ENCODE measurements at regions not wholly inside any gene's neighbourhood (a gene's known extent, or its start where the extent isn't known, plus 50 kb on each side); places are given as distances from the start of the nearest gene placed in this dataset.

DNA sequence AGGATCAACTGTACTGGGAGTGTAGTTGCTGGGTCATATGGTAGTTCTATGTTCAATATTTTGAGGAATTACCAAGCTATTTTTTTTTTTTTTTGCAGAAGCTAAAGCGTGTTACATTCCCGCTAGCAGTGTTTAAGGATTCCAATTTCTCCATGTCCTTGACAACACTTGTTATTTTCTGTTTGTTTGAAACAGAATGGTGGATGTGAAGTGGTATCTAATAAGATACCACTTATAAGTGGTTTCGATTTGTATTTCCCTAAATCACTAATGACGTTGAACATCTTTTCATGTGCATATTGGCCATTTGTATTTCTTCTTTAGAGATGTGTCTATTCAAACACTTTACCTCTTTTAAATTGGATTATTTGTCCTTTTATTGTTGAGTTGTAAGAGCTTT lies 112.2 kb downstream of the DISP1 start:
- DNase-seq (ENCODE audit: low read depth), result no peak
- no peak overlapping the region for H3K4me3 ChIP-seq (ENCODE audit: low read depth, low read length)
- TF ChIP-seq, protein P1, sequence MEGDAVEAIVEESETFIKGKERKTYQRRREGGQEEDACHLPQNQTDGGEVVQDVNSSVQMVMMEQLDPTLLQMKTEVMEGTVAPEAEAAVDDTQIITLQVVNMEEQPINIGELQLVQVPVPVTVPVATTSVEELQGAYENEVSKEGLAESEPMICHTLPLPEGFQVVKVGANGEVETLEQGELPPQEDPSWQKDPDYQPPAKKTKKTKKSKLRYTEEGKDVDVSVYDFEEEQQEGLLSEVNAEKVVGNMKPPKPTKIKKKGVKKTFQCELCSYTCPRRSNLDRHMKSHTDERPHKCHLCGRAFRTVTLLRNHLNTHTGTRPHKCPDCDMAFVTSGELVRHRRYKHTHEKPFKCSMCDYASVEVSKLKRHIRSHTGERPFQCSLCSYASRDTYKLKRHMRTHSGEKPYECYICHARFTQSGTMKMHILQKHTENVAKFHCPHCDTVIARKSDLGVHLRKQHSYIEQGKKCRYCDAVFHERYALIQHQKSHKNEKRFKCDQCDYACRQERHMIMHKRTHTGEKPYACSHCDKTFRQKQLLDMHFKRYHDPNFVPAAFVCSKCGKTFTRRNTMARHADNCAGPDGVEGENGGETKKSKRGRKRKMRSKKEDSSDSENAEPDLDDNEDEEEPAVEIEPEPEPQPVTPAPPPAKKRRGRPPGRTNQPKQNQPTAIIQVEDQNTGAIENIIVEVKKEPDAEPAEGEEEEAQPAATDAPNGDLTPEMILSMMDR (conservative IDR thresholded peaks at IDR 0.05; ENCODE audit: low read depth, low read length), result no peak

DNA sequence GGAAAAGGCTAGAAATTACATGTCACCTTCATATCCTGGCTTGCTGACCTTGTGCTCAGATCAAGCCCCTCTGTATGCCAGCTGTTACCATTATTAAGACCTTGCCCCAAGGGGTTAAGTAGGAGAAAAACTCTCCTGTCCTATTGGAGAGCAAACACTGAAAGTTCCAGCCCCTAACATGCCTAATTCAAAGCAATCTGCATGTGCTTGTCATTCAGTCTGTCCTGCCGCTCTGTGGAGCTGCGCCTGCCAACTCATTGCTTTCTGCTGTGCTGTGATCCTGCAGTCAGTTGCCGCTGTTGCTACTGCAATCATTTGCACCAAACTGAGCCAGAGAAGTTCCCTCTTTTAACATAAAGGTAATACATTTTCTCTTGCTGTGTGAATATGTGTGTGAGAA lies 113.4 kb downstream of the DISP1 start:
- DNase-seq (ENCODE audit: low read depth), result peak; percentile 40
- H3K4me3 ChIP-seq (ENCODE audit: low read depth, low read length), result peak overlapping the region; percentile 28
- TF ChIP-seq, protein P1 (conservative IDR thresholded peaks at IDR 0.05; ENCODE audit: low read depth, low read length), result peak; percentile 25

DNA sequence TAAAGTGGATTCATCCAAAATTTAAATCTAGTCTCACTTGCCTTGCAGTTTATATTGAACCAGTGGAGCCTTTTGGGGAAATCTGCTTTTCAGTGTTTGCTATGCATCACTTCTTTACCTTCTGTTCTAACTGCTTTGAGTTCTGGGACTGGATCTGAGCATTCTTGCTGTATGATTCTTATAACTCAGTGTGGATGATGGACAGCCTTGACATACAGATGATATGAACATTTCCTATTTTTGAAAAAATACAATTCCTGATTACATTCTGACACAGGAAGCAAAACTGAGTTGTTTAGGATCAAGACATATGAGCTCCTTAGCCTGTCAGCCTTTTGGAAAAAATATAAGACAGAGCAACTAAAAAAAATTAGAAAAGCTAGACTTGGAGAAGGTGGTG lies 115.2 kb downstream of the DISP1 start:
- no peak overlapping the region for H3K4me3 ChIP-seq (ENCODE audit: low read depth, low read length)
- DNase-seq (ENCODE audit: low read depth), result no peak
- TF ChIP-seq, protein P1 (conservative IDR thresholded peaks at IDR 0.05; ENCODE audit: low read depth, low read length), result no peak

DNA sequence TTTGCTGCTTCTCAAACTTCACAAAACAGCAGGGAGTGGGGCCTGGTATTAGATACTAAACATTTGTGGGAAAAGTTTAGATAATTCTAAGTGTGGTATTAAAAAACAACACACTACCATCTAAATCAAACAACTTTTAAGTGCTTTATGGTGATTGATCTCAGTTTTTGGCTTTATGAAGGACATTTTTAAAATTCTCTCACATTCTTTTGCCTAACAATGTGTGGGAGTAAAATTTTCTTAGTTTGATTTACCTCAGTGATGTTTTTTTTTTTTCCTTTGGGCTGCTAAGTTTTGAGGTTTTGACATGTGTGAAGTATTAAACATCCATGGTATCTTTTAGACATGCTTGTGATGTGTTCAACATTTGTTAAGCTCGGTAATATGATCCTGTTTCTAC lies 116.2 kb downstream of the DISP1 start:
- DNase-seq (ENCODE audit: low read depth), result no peak
- TF ChIP-seq, protein P1 (conservative IDR thresholded peaks at IDR 0.05; ENCODE audit: low read depth, low read length), result no peak

DNA sequence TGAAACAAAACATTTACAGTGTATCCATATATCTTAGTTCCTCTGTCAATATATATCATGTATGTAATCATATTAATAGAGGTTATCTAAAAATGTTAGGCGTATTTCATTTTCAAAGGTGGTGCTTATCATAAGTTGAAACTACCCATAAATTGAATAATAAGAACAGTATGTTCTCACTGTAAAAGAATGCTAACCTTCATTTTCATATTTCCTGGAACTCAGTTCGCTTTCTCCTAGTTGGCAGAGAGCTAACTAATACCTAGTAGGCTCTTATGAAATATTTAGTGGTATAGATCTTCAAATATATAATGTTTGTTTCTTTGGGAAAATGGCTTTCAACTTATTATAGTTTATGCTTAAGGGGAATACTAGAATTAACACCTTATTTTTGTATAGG lies 118.4 kb downstream of the DISP1 start:
- H3K4me3 ChIP-seq (ENCODE audit: low read depth, low read length), result no peak overlapping the region
- TF ChIP-seq, protein P1 (conservative IDR thresholded peaks at IDR 0.05; ENCODE audit: low read depth, low read length), result no peak
- DNase-seq (ENCODE audit: low read depth), result no peak

More for the DNA sequence above, 116.2 kb downstream of the DISP1 start:
- no peak overlapping the region for H3K4me3 ChIP-seq (ENCODE audit: low read depth, low read length)

DNA sequence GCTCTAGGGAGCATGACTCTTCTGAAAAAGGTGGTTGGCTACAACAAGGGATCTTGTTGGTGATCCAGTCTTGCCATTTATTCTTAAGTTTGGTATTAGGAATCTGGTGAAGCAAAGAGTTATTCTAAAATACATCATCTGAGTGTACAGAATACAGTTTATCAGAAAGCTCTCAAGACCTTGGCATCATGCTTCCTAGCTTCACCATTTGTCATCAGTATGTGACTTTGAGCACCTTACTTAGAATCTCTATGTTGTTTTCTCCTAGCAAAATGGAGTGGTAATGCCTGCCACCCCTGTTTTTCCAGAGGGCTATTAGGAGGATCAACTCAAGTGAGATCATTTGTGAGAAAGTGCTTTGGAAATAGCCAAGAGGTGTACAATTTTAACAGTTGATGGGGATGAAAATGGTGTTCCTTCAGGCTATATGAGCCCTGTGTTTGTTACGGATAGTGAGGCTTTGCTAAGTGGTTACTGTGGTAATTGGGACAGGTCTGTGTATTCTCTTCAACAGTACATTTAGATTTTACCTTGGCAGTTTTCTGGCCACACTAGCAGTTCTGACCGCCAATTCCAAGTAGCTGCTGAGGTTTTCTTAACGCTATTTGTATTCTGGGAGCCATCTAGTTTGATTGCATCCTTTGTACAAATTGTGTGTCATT lies 120.5 kb downstream of the DISP1 start:
- no peak for DNase-seq (ENCODE audit: low read depth)
- no peak overlapping the region for H3K4me3 ChIP-seq (ENCODE audit: low read depth, low read length)
- TF ChIP-seq, protein P1 (conservative IDR thresholded peaks at IDR 0.05; ENCODE audit: low read depth, low read length), result no peak

DNA sequence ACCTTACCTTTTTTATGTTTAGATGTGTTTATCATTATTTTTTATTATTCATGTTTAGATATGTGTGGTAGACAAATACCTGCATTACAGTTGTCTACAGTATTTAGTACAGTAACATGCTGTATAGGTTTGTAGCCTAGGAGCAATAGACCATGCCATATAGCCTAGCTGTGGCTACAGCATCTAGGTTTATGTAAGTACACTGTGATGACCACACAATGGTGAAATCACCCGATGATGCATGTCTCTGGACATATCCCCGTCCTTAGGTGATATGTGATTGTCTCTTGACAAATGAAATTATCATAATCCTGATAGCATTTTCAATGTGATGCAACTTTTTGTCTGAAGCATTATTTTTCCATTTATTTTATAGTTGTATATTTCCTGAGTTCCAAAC lies 121.2 kb downstream of the DISP1 start:
- H3K4me3 ChIP-seq (ENCODE audit: low read depth, low read length), result no peak overlapping the region
- TF ChIP-seq, protein P1 (conservative IDR thresholded peaks at IDR 0.05; ENCODE audit: low read depth, low read length), result no peak
- no peak for DNase-seq (ENCODE audit: low read depth)
